Neural cell (in vitro differentiated cells): ENCODE measurements at regions not wholly inside any gene's neighbourhood (a gene's known extent, or its start where the extent isn't known, plus 50 kb on each side); places are given as distances from the start of the nearest gene placed in this dataset.

Experiments used
- H2AFZ ChIP-seq: fragments of 200-600, 300-800 bp; sonication (generic), shearing (Covaris generic); 2 replicates; pipeline ENCODE4 v1.6.0; 2014; ENCODE audit warnings: low read depth, mild to moderate bottlenecking, antibody characterized with exemption, low read length, moderate library complexity
- H3F3A ChIP-seq: fragments of 200-600 bp; shearing (Covaris generic); 2 replicates; pipeline ENCODE4 v1.6.1; 2016; ENCODE audit warnings: mild to moderate bottlenecking, moderate library complexity, mixed read lengths, antibody characterized with exemption, low read length; ENCODE audit not compliant: insufficient read depth, poor library complexity, severe bottlenecking
- H3K27ac ChIP-seq: fragments of 200-600, 300-800 bp; sonication (generic), shearing (Covaris generic); 2 replicates; pipeline ENCODE4 v1.5.1; 2014; ENCODE audit warnings: mild to moderate bottlenecking, low read length, moderate library complexity
- H3K27me3 ChIP-seq: fragments of 300-800, 200-600 bp; sonication (generic), shearing (Covaris generic); 2 replicates; pipeline ENCODE4 v1.6.0; 2014; ENCODE audit warnings: mild to moderate bottlenecking, low read depth, low read length, moderate library complexity; ENCODE audit not compliant: insufficient read depth
- H3K36me3 ChIP-seq: fragments of 300-800, 200-600 bp; sonication (generic), shearing (Covaris generic); 2 replicates; pipeline ENCODE4 v1.5.1; 2014; ENCODE audit warnings: mild to moderate bottlenecking, antibody characterized with exemption, low read length, moderate library complexity; ENCODE audit not compliant: insufficient read depth
- H3K4me2 ChIP-seq: fragments of 300-800, 200-600 bp; sonication (generic), shearing (Covaris generic); 2 replicates; pipeline ENCODE4 v1.6.0; 2014; ENCODE audit warnings: mild to moderate bottlenecking, low read length
- H3K4me3 ChIP-seq: fragments of 300-800, 200-600 bp; sonication (generic), shearing (Covaris generic); 2 replicates; pipeline ENCODE4 v1.5.1; 2014; ENCODE audit warnings: mild to moderate bottlenecking, low read length, moderate library complexity
- H3K79me2 ChIP-seq: fragments of 200-600 bp; shearing (Covaris generic); replicated peaks from 2 replicates; pipeline ENCODE4 v1.6.0; 2014; ENCODE audit warnings: mild to moderate bottlenecking, low read length, moderate library complexity; ENCODE audit not compliant: insufficient read depth
- H3K9ac ChIP-seq: fragments of 300-800, 200-600 bp; sonication (generic), shearing (Covaris generic); 2 replicates; pipeline ENCODE4 v1.6.1; 2016; ENCODE audit warnings: mild to moderate bottlenecking, low read length, mixed read lengths
- H3K9me2 ChIP-seq: fragments of 200-600 bp; shearing (Covaris generic); 2 replicates; pipeline ENCODE4 v1.6.1; 2016; ENCODE audit warnings: mild to moderate bottlenecking, low read length, mixed read lengths; ENCODE audit not compliant: insufficient read depth
- H3K9me3 ChIP-seq: fragments of 200-600, 300-800 bp; sonication (generic), shearing (Covaris generic); 2 replicates; pipeline ENCODE4 v1.6.1; 2016; ENCODE audit warnings: mild to moderate bottlenecking, mixed run types, low read length, moderate library complexity, mixed read lengths
- H4K20me1 ChIP-seq: fragments of 200-600 bp; shearing (Covaris generic); 2 replicates; pipeline ENCODE4 v1.6.1; 2016; ENCODE audit warnings: mild to moderate bottlenecking, mixed run types; ENCODE audit not compliant: insufficient read depth
- EP300 ChIP-seq: fragments of 450-650 bp; conservative IDR thresholded peaks from 2 replicates; pipeline ENCODE4 v1.6.1; 2014; ENCODE audit warnings: antibody characterized with exemption, mild to moderate bottlenecking, moderate library complexity; ENCODE audit not compliant: poor library complexity, severe bottlenecking
- EZH2 ChIP-seq: fragments of 200-600, 300-800 bp; shearing (Covaris generic), sonication (generic); IDR thresholded peaks from 2 replicates; pipeline ENCODE4 v1.6.1; 2014; ENCODE audit warnings: antibody characterized with exemption, low read length, borderline replicate concordance, mild to moderate bottlenecking; ENCODE audit not compliant: insufficient read depth, poor library complexity, severe bottlenecking
- MXI1 ChIP-seq: fragments of 450-650 bp; conservative IDR thresholded peaks from 2 replicates; pipeline ENCODE4 v1.6.1; 2014; ENCODE audit warnings: antibody characterized with exemption, mild to moderate bottlenecking; ENCODE audit not compliant: poor library complexity, severe bottlenecking
- POLR2AphosphoS5 ChIP-seq: IDR thresholded peaks from 2 replicates; pipeline ENCODE4 v1.6.1; 2012
- RAD21 ChIP-seq: fragments of 450-650 bp; conservative IDR thresholded peaks from 2 replicates; pipeline ENCODE4 v1.6.1; 2014; ENCODE audit warnings: antibody characterized with exemption, mild to moderate bottlenecking, moderate library complexity
- SMC3 ChIP-seq: fragments of 450-650 bp; conservative IDR thresholded peaks from 2 replicates; pipeline ENCODE4 v1.6.1; 2014; ENCODE audit warnings: antibody characterized with exemption, mild to moderate bottlenecking, moderate library complexity; ENCODE audit not compliant: poor library complexity
- TAF1 ChIP-seq: IDR thresholded peaks from 2 replicates; pipeline ENCODE4 v1.6.1; 2012; ENCODE audit warnings: low read depth
- TF ChIP-seq, protein P1 (sequence below): fragments of 450-650 bp; IDR thresholded peaks from 2 replicates; pipeline ENCODE4 v1.5.1; 2014; ENCODE audit warnings: antibody characterized with exemption, mild to moderate bottlenecking, moderate library complexity; ENCODE audit not compliant: poor library complexity, severe bottlenecking
- TF ChIP-seq, protein P2 (sequence below): IDR thresholded peaks from 2 replicates; pipeline ENCODE4 v1.6.1; 2012; ENCODE audit warnings: borderline replicate concordance

DNA sequence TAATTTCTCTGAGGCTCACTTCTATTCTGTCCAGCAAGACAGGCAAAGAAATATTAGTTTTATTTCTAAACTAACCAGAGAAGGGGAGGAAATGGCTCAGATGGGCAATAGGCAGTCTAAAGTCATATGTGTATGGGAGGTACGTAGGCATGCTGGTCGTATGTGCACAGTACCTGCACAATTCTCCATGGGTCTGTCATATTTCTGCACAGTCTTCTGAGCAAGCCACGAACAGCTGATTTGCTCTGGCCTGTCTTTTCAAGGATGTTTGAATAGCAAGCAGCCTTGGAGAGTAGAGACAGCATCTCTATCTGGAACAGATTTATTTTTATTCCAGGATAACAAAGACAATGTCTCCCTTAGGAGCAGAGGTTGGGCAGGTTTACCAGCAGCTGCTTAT, 92.1 kb downstream of the SLC25A47 start:
- Histone ChIP-seq H4K20me1 (no peaks in the 10 kb centered on the region), H3F3A (no peaks in the 10 kb centered on the region), H3K4me2 (no peak overlapping the region), H3K36me3 (no peaks in the 10 kb centered on the region), H3K79me2 (no peaks in the 10 kb centered on the region), H3K9ac (peak overlapping the region; percentile 13), H3K9me2 (no peaks in the 10 kb centered on the region), H2AFZ (no peak overlapping the region), H3K27me3 (no peaks in the 10 kb centered on the region), H3K4me3 (peak overlapping the region; percentile 24), H3K27ac (peak overlapping the region; percentile 50), H3K9me3 (no peaks in the 10 kb centered on the region)
- TF ChIP-seq SMC3 (no peak), EZH2 (no peak), POLR2AphosphoS5 (no peak), EP300 (no peak), RAD21 (no peak), MXI1 (no peak), TAF1 (no peak)
- TF ChIP-seq, protein P1, sequence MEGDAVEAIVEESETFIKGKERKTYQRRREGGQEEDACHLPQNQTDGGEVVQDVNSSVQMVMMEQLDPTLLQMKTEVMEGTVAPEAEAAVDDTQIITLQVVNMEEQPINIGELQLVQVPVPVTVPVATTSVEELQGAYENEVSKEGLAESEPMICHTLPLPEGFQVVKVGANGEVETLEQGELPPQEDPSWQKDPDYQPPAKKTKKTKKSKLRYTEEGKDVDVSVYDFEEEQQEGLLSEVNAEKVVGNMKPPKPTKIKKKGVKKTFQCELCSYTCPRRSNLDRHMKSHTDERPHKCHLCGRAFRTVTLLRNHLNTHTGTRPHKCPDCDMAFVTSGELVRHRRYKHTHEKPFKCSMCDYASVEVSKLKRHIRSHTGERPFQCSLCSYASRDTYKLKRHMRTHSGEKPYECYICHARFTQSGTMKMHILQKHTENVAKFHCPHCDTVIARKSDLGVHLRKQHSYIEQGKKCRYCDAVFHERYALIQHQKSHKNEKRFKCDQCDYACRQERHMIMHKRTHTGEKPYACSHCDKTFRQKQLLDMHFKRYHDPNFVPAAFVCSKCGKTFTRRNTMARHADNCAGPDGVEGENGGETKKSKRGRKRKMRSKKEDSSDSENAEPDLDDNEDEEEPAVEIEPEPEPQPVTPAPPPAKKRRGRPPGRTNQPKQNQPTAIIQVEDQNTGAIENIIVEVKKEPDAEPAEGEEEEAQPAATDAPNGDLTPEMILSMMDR = no peak
- TF ChIP-seq, protein P2, sequence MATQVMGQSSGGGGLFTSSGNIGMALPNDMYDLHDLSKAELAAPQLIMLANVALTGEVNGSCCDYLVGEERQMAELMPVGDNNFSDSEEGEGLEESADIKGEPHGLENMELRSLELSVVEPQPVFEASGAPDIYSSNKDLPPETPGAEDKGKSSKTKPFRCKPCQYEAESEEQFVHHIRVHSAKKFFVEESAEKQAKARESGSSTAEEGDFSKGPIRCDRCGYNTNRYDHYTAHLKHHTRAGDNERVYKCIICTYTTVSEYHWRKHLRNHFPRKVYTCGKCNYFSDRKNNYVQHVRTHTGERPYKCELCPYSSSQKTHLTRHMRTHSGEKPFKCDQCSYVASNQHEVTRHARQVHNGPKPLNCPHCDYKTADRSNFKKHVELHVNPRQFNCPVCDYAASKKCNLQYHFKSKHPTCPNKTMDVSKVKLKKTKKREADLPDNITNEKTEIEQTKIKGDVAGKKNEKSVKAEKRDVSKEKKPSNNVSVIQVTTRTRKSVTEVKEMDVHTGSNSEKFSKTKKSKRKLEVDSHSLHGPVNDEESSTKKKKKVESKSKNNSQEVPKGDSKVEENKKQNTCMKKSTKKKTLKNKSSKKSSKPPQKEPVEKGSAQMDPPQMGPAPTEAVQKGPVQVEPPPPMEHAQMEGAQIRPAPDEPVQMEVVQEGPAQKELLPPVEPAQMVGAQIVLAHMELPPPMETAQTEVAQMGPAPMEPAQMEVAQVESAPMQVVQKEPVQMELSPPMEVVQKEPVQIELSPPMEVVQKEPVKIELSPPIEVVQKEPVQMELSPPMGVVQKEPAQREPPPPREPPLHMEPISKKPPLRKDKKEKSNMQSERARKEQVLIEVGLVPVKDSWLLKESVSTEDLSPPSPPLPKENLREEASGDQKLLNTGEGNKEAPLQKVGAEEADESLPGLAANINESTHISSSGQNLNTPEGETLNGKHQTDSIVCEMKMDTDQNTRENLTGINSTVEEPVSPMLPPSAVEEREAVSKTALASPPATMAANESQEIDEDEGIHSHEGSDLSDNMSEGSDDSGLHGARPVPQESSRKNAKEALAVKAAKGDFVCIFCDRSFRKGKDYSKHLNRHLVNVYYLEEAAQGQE = no peak

DNA sequence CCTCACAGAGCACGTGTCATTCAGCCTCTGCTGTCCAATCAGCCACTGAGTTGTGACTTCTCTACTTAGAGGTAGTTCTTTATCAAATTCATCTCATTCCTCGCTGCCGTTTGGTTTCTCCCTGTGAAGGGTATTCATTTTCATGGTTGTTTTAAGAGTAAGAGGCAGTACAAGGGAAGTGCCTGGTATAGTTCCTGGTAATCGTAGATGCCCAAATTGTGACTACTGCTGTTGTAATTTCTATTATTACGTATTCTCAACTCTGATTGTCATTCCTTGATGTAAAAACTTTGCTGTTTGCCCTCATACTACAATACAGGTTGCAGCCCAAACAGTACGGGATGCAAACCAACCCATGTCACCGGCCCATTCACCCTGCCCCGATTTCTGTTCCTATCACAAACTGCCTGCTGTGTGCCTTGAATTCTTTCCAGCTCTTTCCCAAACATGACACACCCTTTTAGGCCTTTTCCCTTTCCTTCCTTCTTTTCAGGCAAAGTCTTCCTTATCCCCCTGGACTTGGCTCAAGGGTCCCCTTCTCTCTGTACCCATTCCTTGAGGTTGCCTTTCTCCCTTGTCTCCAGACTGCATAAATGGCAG, 93.0 kb downstream of the SLC25A47 start:
- H3K9ac ChIP-seq = peak overlapping the region; percentile 13
- no peaks in the 10 kb centered on the region for H4K20me1 ChIP-seq
- H3K9me2 ChIP-seq = no peaks in the 10 kb centered on the region
- peak overlapping the region; percentile 24 for H3K4me3 ChIP-seq
- TF ChIP-seq, protein P2 = no peak
- TF ChIP-seq TAF1 = no peak
- TF ChIP-seq, protein P1 = no peak
- TF ChIP-seq RAD21 = no peak
- TF ChIP-seq SMC3 = no peak
- no peak for TF ChIP-seq MXI1
- TF ChIP-seq EZH2 = no peak
- H3K27ac ChIP-seq = peak overlapping the region; percentile 50
- H3K4me2 ChIP-seq = no peak overlapping the region
- no peaks in the 10 kb centered on the region for H3K36me3 ChIP-seq
- H2AFZ ChIP-seq = no peak overlapping the region
- no peaks in the 10 kb centered on the region for H3K79me2 ChIP-seq
- H3K9me3 ChIP-seq = no peaks in the 10 kb centered on the region
- no peaks in the 10 kb centered on the region for H3F3A ChIP-seq
- no peaks in the 10 kb centered on the region for H3K27me3 ChIP-seq
